Activated T-cell treated with anti-CD3 and anti-CD28 coated beads, Interleukin-2, amount 50 U/mL, for 72 hours (primary cell): ENCODE measurements at regions not wholly inside any gene's neighbourhood (a gene's known extent, or its start where the extent isn't known, plus 50 kb on each side); places are given as distances from the start of the nearest gene placed in this dataset.

ENCODE experiments used
- ATAC-seq, 2 donors: fragments of 150-1000 bp; cut with Tn5 transposase; replicated peaks in 1 of 2; 2 replicates each; pipeline ENCODE4 v1.10.0; 2021; ENCODE audit warnings: moderate library complexity in 2 of 2, mild to moderate bottlenecking in 1 of 2
- DNase-seq, 2 donors: peaks; one replicate each; pipeline ENCODE4 v3.0.0; 2021 to 2022; ENCODE audit warnings: mixed read lengths in 1 of 2
- H3K27ac Mint-ChIP-seq: one replicate; pipeline ENCODE4 v1.8.0; 2022; ENCODE audit warnings: mild to moderate bottlenecking, moderate library complexity, mixed read lengths
- H3K27me3 Mint-ChIP-seq: one replicate; pipeline ENCODE4 v1.8.0; 2022; ENCODE audit warnings: low read depth, mixed read lengths
- H3K36me3 Mint-ChIP-seq, 2 donors: one replicate each; pipeline ENCODE4 v1.8.0; 2022; ENCODE audit warnings: mixed read lengths in 2 of 2, mild to moderate bottlenecking in 1 of 2; ENCODE audit not compliant: insufficient read depth in 2 of 2
- H3K4me1 Mint-ChIP-seq: one replicate; pipeline ENCODE4 v1.8.0; 2022; ENCODE audit warnings: low read depth, mixed read lengths
- H3K4me3 Mint-ChIP-seq, 2 donors: one replicate each; pipeline ENCODE4 v1.8.0; 2022; ENCODE audit warnings: mild to moderate bottlenecking in 2 of 2, mixed read lengths in 2 of 2, moderate library complexity in 2 of 2
- H3K9me3 Mint-ChIP-seq, 2 donors: one replicate each; pipeline ENCODE4 v1.8.0; 2022; ENCODE audit warnings: mixed read lengths in 2 of 2

DNA sequence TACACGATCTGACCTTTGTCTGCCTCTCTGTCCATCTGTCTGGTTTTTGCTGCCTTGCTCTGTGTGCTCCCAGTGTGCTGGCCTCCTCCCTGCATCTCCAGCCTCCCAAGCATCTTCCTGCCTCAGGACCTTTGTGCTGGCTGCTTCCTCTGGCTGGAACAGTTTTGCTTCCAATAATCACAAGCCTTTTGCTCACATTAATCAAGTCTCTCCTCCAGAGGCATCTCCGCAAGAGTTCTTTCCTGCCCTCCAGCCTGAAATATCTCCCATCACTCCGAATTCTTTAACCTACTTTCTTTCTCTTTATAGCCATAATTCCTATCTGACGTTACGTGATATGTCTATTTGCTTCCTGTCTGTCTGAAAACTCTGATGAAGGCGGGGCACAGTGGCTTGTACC lies 267.1 kb downstream of the ABCC12 start:
- Mint-ChIP-seq H3K4me3 (no peak overlapping the region), H3K36me3 (no peaks in the 10 kb centered on the region), H3K27ac (no peak overlapping the region), H3K27me3 (peaks cover 33% of the 10 kb centered on the region), H3K9me3 (no peaks in the 10 kb centered on the region), H3K4me1 (no peaks in the 10 kb centered on the region)
- DNase-seq (no peak), ATAC-seq (no peak)

DNA sequence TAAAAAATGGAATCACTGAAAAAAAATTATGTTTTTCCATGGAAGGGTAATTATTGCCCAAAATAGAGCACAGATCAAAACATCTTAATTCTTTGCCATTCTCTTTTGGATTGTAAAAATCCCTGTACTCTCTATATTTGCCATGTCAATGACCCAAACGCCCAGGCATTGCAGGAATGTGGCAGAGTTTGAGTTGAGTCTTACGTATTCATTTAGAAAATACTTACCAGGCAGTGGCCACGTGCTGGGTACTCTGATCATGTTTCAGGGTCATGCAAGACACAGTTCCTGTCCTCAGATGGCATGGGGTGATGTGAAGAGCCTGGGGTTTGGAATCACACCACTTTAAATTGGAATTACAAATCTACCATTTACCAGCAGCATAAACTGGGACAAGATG lies 267.7 kb downstream of the ABCC12 start:
- no peaks in the 10 kb centered on the region for H3K4me1 Mint-ChIP-seq
- no peak for DNase-seq
- no peaks in the 10 kb centered on the region for H3K9me3 Mint-ChIP-seq
- peaks cover 33% of the 10 kb centered on the region for H3K27me3 Mint-ChIP-seq
- H3K36me3 Mint-ChIP-seq, result no peaks in the 10 kb centered on the region
- no peak overlapping the region for H3K27ac Mint-ChIP-seq
- no peak for ATAC-seq
- H3K4me3 Mint-ChIP-seq, result no peak overlapping the region

DNA sequence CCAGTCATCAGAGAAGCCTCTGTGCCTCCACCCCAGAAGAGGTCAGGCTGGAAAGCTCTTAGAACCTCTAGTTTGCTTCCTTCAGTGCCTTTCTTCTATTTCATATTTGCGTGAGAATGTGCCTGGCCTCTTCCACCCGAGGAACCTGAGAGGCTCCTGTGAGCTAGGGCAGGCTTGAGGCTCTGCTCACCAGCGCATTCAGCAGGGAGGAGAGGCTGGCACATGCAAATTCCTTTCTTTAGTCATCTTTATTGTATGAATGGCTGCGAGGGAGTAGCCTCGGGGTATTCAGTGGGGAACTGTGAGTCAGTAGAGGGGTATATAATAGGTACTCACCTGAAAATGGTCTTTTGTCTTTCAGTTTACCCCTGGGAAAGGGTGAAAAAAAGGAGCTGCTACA lies 268.3 kb downstream of the ABCC12 start:
- Mint-ChIP-seq H3K27me3 (peaks cover 33% of the 10 kb centered on the region), H3K4me1 (no peaks in the 10 kb centered on the region), H3K9me3 (no peaks in the 10 kb centered on the region), H3K36me3 (no peaks in the 10 kb centered on the region), H3K27ac (no peak overlapping the region), H3K4me3 (no peak overlapping the region)
- ATAC-seq, result no peak
- DNase-seq, result no peak

DNA sequence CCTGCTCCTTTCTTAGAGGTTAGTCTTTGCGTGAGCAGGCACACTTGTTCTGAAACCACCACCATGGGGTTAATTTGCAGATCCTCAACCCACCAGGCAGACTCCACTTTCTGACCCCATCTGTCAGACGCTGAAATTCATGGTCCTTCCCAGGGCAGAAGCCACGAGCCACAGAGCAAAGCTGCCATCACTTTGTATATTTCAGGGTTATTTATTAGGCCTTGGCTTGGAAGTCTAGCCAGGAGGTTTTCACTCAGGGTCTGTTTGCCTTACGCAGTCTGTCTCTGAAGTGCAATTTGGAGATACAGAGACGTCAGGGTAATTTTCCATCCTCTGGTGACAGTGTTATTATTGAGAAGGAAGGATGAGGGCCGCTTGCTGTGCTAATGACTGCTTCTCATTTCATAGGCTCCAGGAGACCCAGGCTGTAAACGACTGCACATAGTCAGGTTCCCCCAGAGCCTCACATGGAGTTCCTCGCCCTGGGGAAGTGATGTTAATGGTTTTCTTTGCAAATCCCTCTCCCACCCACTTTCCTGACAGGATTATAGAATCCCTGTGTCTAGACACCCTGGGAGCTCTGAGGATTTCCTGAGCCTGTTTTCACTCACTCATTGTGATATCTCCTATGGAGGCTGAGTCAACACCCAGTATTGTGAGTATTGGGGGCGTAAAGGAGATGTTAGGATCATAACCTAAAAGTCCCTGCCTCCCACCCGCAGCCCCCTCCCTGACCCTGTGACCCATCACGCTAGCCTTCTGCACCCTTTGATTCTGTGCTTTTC lies 269.0 kb downstream of the ABCC12 start:
- no peak for ATAC-seq
- no peaks in the 10 kb centered on the region for H3K4me1 Mint-ChIP-seq
- H3K4me3 Mint-ChIP-seq, result no peak overlapping the region
- H3K9me3 Mint-ChIP-seq, result no peaks in the 10 kb centered on the region
- no peak overlapping the region for H3K27ac Mint-ChIP-seq
- no peak for DNase-seq
- H3K27me3 Mint-ChIP-seq, result peaks cover 33% of the 10 kb centered on the region
- H3K36me3 Mint-ChIP-seq, result no peaks in the 10 kb centered on the region

- Mint-ChIP-seq H3K9me3 (no peaks in the 10 kb centered on the region), H3K27me3 (peaks cover 33% of the 10 kb centered on the region), H3K4me1 (no peaks in the 10 kb centered on the region), H3K36me3 (no peaks in the 10 kb centered on the region), H3K4me3 (no peak overlapping the region), H3K27ac (no peak overlapping the region)
- DNase-seq (no peak), ATAC-seq (no peak)
Observed at GRCh38 chr16:47886139-47886538, 269.7 kb downstream of the ABCC12 start.

DNA sequence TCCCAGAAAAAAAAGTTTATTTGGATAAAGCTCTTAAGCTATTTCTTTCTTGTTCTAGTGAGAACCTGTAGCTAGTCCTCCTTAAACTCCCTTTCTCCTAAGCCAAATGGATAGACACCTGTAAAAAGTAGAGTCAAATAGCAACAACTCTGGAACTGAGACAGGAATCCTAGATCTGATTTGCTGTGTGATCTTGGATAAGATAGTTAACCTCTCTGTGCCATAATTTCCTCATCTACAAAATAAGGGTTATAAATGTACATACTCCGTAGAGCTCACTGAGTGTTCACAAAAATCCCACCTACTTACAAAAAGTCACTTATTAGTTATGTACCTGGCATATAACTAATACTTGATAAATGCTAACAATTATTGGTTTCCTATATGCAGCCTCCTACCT lies 270.3 kb downstream of the ABCC12 start:
- no peak overlapping the region for H3K27ac Mint-ChIP-seq
- ATAC-seq (no peak), DNase-seq (no peak)
- no peaks in the 10 kb centered on the region for H3K36me3 Mint-ChIP-seq
- H3K27me3 Mint-ChIP-seq, result peaks cover 33% of the 10 kb centered on the region
- no peak overlapping the region for H3K4me3 Mint-ChIP-seq
- H3K4me1 Mint-ChIP-seq, result no peaks in the 10 kb centered on the region
- H3K9me3 Mint-ChIP-seq, result no peaks in the 10 kb centered on the region

DNA sequence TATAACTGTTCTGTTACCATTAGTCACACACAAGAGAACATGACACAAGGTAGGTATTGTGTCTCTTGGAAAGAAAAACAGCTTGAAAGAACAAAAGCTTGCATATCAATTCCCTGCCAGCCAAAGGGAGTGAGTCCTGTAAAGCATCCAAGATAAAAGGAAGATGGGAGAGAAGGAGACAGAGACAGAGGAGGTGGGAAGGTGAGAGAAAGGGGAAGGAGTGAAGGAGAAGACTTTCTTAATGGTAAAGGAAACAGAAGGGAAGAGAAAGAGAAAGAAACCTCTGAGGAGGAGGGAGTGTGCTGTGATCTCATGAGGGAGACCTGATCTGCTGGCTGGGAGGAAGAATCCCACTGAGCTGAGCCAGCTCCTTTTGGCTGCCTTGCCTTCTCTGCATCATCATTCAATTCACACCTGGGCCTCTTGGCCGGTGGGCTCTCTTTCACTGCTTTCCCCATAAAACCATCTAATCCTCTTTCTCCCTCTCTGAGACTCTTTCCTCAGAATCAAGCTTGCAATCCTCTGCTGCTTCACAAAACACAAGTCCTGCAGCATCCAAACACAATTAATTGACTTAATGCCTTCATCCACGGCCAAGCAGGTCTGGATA lies 271.6 kb downstream of the ABCC12 start:
- Mint-ChIP-seq H3K36me3 (no peaks in the 10 kb centered on the region), H3K4me3 (no peak overlapping the region), H3K4me1 (no peaks in the 10 kb centered on the region), H3K27ac (no peak overlapping the region), H3K9me3 (no peaks in the 10 kb centered on the region), H3K27me3 (peaks cover 23% of the 10 kb centered on the region)
- DNase-seq, result no peak
- no peak for ATAC-seq

DNA sequence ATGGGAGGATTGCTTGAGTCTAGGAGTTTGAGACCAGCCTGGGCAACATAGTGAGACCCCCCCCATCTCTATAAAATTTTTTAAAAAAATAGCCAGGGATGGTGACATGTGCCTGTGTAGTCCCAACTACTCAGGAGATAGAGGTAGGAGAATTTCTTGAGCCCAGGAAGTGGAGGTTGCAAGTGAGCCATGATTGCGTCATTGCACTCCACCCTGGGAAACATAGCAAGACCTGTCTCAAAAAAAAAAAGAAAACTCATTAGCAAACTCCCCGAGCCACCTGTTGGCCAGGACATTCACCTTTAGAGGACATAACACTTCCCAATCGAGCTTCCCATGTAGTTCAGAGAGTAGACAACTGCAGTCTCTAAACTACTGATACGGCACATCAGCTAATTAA lies 274.2 kb downstream of the ABCC12 start:
- H3K27me3 Mint-ChIP-seq, result peaks cover 11% of the 10 kb centered on the region
- DNase-seq (no peak), ATAC-seq (no peak)
- H3K36me3 Mint-ChIP-seq, result no peaks in the 10 kb centered on the region
- H3K9me3 Mint-ChIP-seq, result no peaks in the 10 kb centered on the region
- no peak overlapping the region for H3K27ac Mint-ChIP-seq
- no peak overlapping the region for H3K4me3 Mint-ChIP-seq
- no peaks in the 10 kb centered on the region for H3K4me1 Mint-ChIP-seq

DNA sequence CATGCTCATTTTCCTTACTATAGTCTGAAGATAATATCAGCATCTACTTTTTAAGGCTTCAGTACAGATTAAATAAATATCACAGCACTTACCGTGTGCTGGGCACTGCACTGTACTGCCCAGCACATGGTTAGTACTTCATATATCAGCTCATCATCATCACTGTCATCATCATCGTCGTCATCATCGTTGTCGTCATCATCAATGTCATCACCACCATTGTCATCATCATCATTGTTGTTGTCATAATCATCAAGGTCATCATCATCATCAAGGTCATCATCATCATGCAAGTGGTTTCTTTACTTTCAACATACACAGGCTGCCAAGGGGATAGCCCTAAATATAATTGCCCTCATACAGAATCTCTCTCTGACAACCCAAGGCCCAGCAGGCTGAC lies 275.1 kb downstream of the ABCC12 start:
- H3K4me3 Mint-ChIP-seq, result no peak overlapping the region
- no peaks in the 10 kb centered on the region for H3K9me3 Mint-ChIP-seq
- H3K27me3 Mint-ChIP-seq, result peaks cover 4% of the 10 kb centered on the region
- no peaks in the 10 kb centered on the region for H3K36me3 Mint-ChIP-seq
- no peaks in the 10 kb centered on the region for H3K4me1 Mint-ChIP-seq
- DNase-seq (no peak), ATAC-seq (no peak)
- H3K27ac Mint-ChIP-seq, result no peak overlapping the region

DNA sequence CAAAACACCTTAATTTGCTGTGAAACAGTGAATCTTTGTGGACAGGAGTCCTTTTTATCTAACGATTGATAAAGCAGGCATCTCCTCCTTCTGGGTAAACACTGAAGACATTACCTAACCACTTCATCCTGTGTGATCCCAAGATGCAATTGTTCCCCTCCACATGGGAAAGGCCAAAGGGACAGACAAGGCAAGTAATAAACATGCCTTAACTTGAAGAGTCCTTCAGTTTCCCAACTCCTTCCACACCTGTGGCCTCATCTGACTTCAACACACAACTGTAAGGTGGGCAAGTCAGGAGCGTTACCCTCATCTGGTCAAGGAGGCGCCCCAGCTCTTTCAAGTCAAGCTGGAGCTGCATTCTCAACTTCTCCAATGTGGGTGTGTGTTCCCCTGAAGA lies 278.6 kb downstream of the ABCC12 start:
- no peak overlapping the region for H3K27ac Mint-ChIP-seq
- H3K9me3 Mint-ChIP-seq, result no peaks in the 10 kb centered on the region
- H3K36me3 Mint-ChIP-seq, result no peaks in the 10 kb centered on the region
- DNase-seq, result no peak
- H3K27me3 Mint-ChIP-seq, result peaks cover 5% of the 10 kb centered on the region
- no peak for ATAC-seq
- H3K4me1 Mint-ChIP-seq, result no peaks in the 10 kb centered on the region
- no peak overlapping the region for H3K4me3 Mint-ChIP-seq

DNA sequence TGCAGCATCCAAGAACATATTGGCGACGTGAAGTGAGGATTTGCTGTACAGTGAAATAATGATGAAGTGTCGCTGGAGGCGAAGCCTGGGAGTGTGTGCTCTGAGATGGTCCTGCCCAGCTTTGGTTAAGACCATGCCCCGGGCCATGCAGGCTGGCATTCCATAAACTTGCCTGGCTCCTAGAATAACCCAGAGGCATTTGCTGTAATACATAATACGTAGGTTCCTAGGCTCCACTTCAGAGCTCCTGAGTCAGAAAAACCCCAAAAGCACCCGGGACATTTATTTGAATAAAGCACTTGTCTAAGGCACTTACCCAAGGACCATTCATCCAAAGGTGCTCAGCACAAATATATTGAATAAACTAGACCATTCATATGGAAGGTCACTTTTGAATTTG lies 279.3 kb downstream of the ABCC12 start:
- no peak for ATAC-seq
- Mint-ChIP-seq H3K27ac (no peak overlapping the region), H3K4me3 (no peak overlapping the region), H3K27me3 (peaks cover 5% of the 10 kb centered on the region), H3K36me3 (no peaks in the 10 kb centered on the region), H3K9me3 (peaks cover 0 to 2% of the 10 kb centered on the region in 2 donors), H3K4me1 (no peaks in the 10 kb centered on the region)
- DNase-seq, result no peak

- no peak overlapping the region for H3K4me3 Mint-ChIP-seq
- H3K27ac Mint-ChIP-seq, result no peak overlapping the region
- peaks cover 0 to 2% of the 10 kb centered on the region in 2 donors for H3K9me3 Mint-ChIP-seq
- no peaks in the 10 kb centered on the region for H3K36me3 Mint-ChIP-seq
- H3K27me3 Mint-ChIP-seq, result peaks cover 5% of the 10 kb centered on the region
- no peak for DNase-seq
- H3K4me1 Mint-ChIP-seq, result no peaks in the 10 kb centered on the region
- no peak for ATAC-seq
Observed at GRCh38 chr16:47873434-47873833, 282.4 kb downstream of the ABCC12 start.

DNA sequence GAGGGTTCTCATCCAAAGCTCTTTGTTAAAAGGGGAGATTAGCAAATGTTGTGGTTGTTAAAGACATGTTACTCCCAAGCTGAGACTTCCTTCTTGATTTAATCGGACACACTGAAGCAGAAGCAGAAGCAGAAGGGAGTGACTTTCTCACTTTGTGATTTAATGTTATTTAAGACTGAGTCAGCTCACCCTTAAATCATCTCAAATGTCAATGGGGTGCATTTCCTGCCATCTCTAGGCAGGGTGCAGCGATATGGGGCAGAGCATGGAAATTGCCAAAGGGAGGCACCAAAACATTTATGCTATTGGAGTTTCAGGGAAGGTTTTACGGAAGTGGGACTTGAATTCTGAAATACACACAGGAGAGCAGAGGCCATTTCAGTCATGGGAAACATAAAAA lies 283.6 kb downstream of the ABCC12 start:
- Mint-ChIP-seq H3K9me3 (peaks cover 2% of the 10 kb centered on the region in 2 donors), H3K27ac (no peak overlapping the region), H3K4me3 (no peak overlapping the region), H3K27me3 (peaks cover 5% of the 10 kb centered on the region), H3K4me1 (no peaks in the 10 kb centered on the region), H3K36me3 (no peaks in the 10 kb centered on the region)
- DNase-seq (no peak), ATAC-seq (no peak)

DNA sequence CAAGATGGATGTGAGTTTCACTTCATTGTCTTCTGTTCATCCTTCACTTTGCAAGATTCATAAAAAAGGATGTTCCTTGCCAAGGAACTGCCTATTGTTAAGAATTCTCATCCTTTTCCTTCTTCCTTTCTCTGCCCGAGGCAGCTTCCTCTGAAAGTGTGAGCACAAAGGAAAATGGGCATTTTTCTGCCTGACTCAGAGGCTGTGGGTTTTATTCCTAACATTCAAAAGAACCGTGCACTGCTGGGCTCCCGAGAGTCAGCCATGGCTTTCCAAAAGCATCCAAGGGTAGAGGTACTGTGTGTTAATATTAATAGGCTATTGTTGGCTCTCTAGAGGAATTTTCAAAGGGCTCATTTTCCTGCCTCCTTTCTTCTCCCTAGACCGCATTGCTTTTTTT lies 289.4 kb downstream of the ABCC12 start:
- peaks cover 0 to 2% of the 10 kb centered on the region in 2 donors for H3K9me3 Mint-ChIP-seq
- ATAC-seq, result no peak
- H3K4me1 Mint-ChIP-seq, result no peaks in the 10 kb centered on the region
- H3K27me3 Mint-ChIP-seq, result peaks cover 23% of the 10 kb centered on the region
- DNase-seq, result no peak
- H3K36me3 Mint-ChIP-seq, result no peaks in the 10 kb centered on the region
- H3K27ac Mint-ChIP-seq, result no peak overlapping the region
- no peak overlapping the region for H3K4me3 Mint-ChIP-seq
